ENCODE measurements at regions not wholly inside any gene's neighbourhood (a gene's known extent, or its start where the extent isn't known, plus 50 kb on each side); places are given as distances from the start of the nearest gene placed in this dataset.
"Not testable (repeated sequence)": the region's sequence is repeated elsewhere in the genome, so short reads cannot be mapped to it uniquely, and the experiment has no call there.

DNA sequence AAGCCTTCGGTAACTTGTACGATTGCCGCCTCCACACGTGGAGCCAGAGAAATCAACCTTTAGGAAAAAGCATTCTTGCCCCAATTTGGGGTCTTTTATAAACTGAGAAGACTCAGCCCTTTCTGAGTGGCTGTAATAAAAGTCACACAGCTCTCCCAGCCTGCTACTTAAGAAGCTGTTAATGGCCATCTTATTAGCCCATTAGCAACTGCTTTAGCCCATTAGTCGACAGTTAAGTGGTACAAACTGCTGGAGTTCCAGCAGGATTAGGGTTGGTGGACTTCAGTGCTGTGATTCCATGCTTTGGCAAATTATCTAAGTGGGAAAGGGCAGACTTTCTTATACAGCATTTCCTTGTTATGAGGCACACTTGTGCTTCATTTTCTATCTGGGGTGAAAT lies 461.3 kb downstream of the RPS6KC1 start:
- H3K4me3 ChIP-seq (ENCODE audit: low read length) = no peak overlapping the region
- TF ChIP-seq, protein P1, sequence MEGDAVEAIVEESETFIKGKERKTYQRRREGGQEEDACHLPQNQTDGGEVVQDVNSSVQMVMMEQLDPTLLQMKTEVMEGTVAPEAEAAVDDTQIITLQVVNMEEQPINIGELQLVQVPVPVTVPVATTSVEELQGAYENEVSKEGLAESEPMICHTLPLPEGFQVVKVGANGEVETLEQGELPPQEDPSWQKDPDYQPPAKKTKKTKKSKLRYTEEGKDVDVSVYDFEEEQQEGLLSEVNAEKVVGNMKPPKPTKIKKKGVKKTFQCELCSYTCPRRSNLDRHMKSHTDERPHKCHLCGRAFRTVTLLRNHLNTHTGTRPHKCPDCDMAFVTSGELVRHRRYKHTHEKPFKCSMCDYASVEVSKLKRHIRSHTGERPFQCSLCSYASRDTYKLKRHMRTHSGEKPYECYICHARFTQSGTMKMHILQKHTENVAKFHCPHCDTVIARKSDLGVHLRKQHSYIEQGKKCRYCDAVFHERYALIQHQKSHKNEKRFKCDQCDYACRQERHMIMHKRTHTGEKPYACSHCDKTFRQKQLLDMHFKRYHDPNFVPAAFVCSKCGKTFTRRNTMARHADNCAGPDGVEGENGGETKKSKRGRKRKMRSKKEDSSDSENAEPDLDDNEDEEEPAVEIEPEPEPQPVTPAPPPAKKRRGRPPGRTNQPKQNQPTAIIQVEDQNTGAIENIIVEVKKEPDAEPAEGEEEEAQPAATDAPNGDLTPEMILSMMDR (IDR thresholded peaks at IDR 0.05; ENCODE audit: low read depth, low read length) = no peak
- no peak for TF ChIP-seq EZH2phosphoT487 (IDR thresholded peaks at IDR 0.05; ENCODE audit: low read depth)
- no peak overlapping the region for H3K9ac ChIP-seq (ENCODE audit: low read length)
- H3K9me3 ChIP-seq (ENCODE audit: insufficient read depth, low read length) = no peaks in the 10 kb centered on the region
- no peak overlapping the region for H3K27ac ChIP-seq (ENCODE audit: low read length)
- no peaks in the 10 kb centered on the region for H4K20me1 ChIP-seq (ENCODE audit: insufficient read depth, low read length)
- peaks cover 11% of the 10 kb centered on the region; the same call in 1 of the 2 replicates for H3K27me3 ChIP-seq (ENCODE audit: low read depth, low read length)
- no peaks in the 10 kb centered on the region for H3K36me3 ChIP-seq (replicated peaks; ENCODE audit: low read depth, low read length)
- H3K79me2 ChIP-seq (ENCODE audit: low read length) = no peaks in the 10 kb centered on the region
- H2AFZ ChIP-seq (ENCODE audit: low read depth, low read length) = no peak overlapping the region
- H3K4me1 ChIP-seq (ENCODE audit: low read length) = no peaks in the 10 kb centered on the region
- H3K4me2 ChIP-seq (ENCODE audit: low read length) = no peak overlapping the region

DNA sequence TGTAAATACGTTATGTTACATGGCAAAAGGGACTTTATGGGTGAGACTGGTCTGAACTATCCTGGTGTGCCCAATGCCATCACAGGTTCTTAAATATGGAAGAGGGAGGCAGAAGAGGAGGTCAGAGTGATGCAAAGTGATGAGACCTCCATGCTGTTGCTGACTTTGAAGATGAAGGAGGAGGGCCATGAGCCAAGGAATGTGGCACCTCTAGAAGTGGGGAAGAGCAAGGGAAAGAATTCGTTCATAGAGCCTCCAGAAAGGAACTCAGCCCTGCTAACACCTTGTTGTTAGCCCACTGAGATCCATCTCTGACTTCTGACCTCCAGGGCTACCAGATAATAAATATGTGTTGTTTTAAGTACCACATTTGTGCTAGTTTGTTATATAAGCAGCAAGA lies 462.0 kb downstream of the RPS6KC1 start:
- Histone ChIP-seq H3K4me3 (ENCODE audit: low read length) (no peak overlapping the region), H2AFZ (ENCODE audit: low read depth, low read length) (no peak overlapping the region), H3K9ac (ENCODE audit: low read length) (no peak overlapping the region), H4K20me1 (ENCODE audit: insufficient read depth, low read length) (no peaks in the 10 kb centered on the region), H3K27me3 (ENCODE audit: low read depth, low read length) (peaks cover 11% of the 10 kb centered on the region; the same call in 1 of the 2 replicates), H3K9me3 (ENCODE audit: insufficient read depth, low read length) (no peaks in the 10 kb centered on the region), H3K36me3 (replicated peaks; ENCODE audit: low read depth, low read length) (no peaks in the 10 kb centered on the region), H3K4me1 (ENCODE audit: low read length) (no peaks in the 10 kb centered on the region), H3K79me2 (ENCODE audit: low read length) (no peaks in the 10 kb centered on the region), H3K27ac (ENCODE audit: low read length) (no peak overlapping the region), H3K4me2 (ENCODE audit: low read length) (no peak overlapping the region)
- TF ChIP-seq, protein P1 (IDR thresholded peaks at IDR 0.05; ENCODE audit: low read depth, low read length) = no peak
- TF ChIP-seq EZH2phosphoT487 (IDR thresholded peaks at IDR 0.05; ENCODE audit: low read depth) = no peak

DNA sequence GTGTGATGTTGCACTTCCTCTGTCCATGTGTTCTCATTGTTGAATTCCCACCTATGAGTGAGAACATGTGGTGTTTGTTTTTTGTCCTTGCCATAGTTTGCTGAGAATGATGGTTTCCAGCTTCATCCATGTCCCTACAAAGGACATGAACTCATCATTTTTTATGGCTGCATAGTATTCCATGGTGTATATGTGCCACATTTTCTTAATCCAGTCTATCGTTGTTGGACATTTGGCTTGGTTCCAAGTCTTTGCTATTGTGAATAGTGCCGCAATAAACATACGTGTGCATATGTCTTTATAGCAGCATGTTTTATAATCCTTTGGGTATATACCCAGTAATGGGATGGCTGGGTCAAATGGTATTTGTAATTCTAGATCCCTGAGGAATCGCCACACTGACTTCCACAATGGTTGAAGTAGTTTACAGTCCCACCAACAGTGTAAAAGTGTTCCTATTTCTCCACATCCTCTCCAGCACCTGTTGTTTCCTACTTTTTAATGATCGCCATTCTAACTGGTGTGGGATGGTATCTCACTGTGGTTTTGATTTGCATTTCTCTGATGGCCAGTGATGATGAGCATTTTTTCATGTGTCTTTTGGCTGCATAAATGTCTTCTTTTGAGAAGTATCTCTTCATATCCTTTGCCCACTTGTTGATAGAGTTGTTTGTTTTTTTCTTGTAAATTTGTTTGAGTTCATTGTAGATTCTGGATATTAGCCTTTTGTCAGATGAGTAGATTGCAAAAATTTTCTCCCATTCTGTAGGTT lies 463.6 kb downstream of the RPS6KC1 start:
- H3K9me3 ChIP-seq (ENCODE audit: insufficient read depth, low read length); H3K4me2 ChIP-seq (ENCODE audit: low read length); H3K27ac ChIP-seq (ENCODE audit: low read length); H4K20me1 ChIP-seq (ENCODE audit: insufficient read depth, low read length); H2AFZ ChIP-seq (ENCODE audit: low read depth, low read length); H3K4me3 ChIP-seq (ENCODE audit: low read length); H3K9ac ChIP-seq (ENCODE audit: low read length); H3K4me1 ChIP-seq (ENCODE audit: low read length); H3K36me3 ChIP-seq (replicated peaks; ENCODE audit: low read depth, low read length); H3K79me2 ChIP-seq (ENCODE audit: low read length): not testable (repeated sequence)
- H3K27me3 ChIP-seq (ENCODE audit: low read depth, low read length) = peaks cover 11% of the 10 kb centered on the region; the same call in 1 of the 2 replicates

DNA sequence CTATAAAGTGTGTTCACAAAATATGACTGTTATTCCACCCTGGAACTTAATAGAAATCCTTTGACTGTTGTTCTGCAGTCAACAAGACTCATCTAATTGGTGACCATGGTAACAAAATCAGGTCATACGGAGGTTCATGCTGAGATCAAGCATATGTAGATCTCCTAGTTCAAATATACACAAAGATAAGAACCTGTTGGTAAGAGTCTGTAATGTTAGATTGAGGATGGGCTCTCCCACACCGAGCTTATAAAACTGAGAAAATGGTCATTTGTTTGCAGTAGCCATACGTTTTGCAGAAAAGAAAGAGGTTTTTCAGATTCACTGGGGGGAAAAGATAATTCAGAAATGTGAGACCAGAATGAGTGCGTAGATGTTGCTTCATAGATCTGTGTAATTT lies 468.1 kb downstream of the RPS6KC1 start:
- TF ChIP-seq EZH2phosphoT487 (IDR thresholded peaks at IDR 0.05; ENCODE audit: low read depth) = no peak
- TF ChIP-seq, protein P1 (IDR thresholded peaks at IDR 0.05; ENCODE audit: low read depth, low read length) = no peak

More for the DNA sequence above, 468.1 kb downstream of the RPS6KC1 start:
- Histone ChIP-seq H3K4me2 (ENCODE audit: low read length) (no peak overlapping the region), H3K36me3 (replicated peaks; ENCODE audit: low read depth, low read length) (no peaks in the 10 kb centered on the region), H3K27me3 (ENCODE audit: low read depth, low read length) (0 out of 2 replicates have a peak, but pooled peaks cover 4% of the 10 kb centered on the region), H2AFZ (ENCODE audit: low read depth, low read length) (no peak overlapping the region), H3K9ac (ENCODE audit: low read length) (no peak overlapping the region), H3K4me1 (ENCODE audit: low read length) (no peaks in the 10 kb centered on the region), H3K27ac (ENCODE audit: low read length) (no peak overlapping the region), H3K79me2 (ENCODE audit: low read length) (no peaks in the 10 kb centered on the region), H3K4me3 (ENCODE audit: low read length) (no peak overlapping the region), H3K9me3 (ENCODE audit: insufficient read depth, low read length) (0 out of 2 replicates have a peak, but pooled peaks cover 5% of the 10 kb centered on the region), H4K20me1 (ENCODE audit: insufficient read depth, low read length) (no peaks in the 10 kb centered on the region)
